Type B pancreatic cell (in vitro differentiated cells): ENCODE measurements at regions not wholly inside any gene's neighbourhood (a gene's known extent, or its start where the extent isn't known, plus 50 kb on each side); places are given as distances from the start of the nearest gene placed in this dataset.

Experiments
- DNase-seq: peaks from one replicate; pipeline ENCODE4 v3.0.0; 2021; ENCODE audit warnings: mixed read lengths; ENCODE audit not compliant: unreplicated experiment; ENCODE audit errors: extremely low spot score
- H3K27ac Mint-ChIP-seq: 2 replicates; pipeline ENCODE4 v1.8.0; 2021; ENCODE audit warnings: mild to moderate bottlenecking, mixed read lengths
- H3K27me3 Mint-ChIP-seq: 2 replicates; pipeline ENCODE4 v1.8.0; 2021; ENCODE audit warnings: mixed read lengths
- H3K36me3 Mint-ChIP-seq: 2 replicates; pipeline ENCODE4 v1.8.0; 2021; ENCODE audit warnings: mixed read lengths
- H3K4me1 Mint-ChIP-seq: one replicate; pipeline ENCODE4 v1.8.0; 2021; ENCODE audit warnings: mixed read lengths; ENCODE audit not compliant: unreplicated experiment
- H3K4me3 Mint-ChIP-seq: 2 replicates; pipeline ENCODE4 v1.8.0; 2021; ENCODE audit warnings: mild to moderate bottlenecking, mixed read lengths
- H3K9me3 Mint-ChIP-seq: 2 replicates; pipeline ENCODE4 v1.8.0; 2021; ENCODE audit warnings: mixed read lengths
- TF ChIP-seq, protein P1 (sequence below): fragments of 200-600 bp; sonication (generic); conservative IDR thresholded peaks from 2 replicates; pipeline ENCODE4 v1.5.0; 2021; ENCODE audit warnings: antibody characterized with exemption, mild to moderate bottlenecking

DNA sequence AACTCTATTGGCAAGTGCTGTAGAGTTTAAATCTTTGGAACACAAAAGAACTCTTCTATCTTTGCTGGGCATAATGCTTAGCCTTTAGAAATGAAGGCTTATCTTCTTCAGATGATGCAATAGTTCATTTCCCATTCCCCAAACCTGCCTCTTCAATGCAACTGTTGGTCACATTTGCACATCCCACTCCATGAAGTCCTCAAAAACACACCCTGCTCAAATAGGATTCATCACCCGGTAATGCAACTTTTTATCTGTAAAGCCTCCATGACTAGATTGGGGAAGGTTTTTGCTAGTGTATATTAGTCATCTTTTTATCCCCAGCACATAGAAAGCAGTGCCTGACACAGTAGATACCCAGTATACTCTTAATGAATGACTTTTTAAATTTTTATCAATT is 376.4 kb downstream of the RBM43 start:
- no peaks in the 10 kb centered on the region for H3K27me3 Mint-ChIP-seq
- TF ChIP-seq, protein P1, sequence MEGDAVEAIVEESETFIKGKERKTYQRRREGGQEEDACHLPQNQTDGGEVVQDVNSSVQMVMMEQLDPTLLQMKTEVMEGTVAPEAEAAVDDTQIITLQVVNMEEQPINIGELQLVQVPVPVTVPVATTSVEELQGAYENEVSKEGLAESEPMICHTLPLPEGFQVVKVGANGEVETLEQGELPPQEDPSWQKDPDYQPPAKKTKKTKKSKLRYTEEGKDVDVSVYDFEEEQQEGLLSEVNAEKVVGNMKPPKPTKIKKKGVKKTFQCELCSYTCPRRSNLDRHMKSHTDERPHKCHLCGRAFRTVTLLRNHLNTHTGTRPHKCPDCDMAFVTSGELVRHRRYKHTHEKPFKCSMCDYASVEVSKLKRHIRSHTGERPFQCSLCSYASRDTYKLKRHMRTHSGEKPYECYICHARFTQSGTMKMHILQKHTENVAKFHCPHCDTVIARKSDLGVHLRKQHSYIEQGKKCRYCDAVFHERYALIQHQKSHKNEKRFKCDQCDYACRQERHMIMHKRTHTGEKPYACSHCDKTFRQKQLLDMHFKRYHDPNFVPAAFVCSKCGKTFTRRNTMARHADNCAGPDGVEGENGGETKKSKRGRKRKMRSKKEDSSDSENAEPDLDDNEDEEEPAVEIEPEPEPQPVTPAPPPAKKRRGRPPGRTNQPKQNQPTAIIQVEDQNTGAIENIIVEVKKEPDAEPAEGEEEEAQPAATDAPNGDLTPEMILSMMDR: no peak

GRCh38 chr2:150883613-150883895 is 378.1 kb downstream of the RBM43 start:
- H3K36me3 Mint-ChIP-seq: no peaks in the 10 kb centered on the region
- no peaks in the 10 kb centered on the region for H3K9me3 Mint-ChIP-seq
- peaks cover 12% of the 10 kb centered on the region for H3K4me1 Mint-ChIP-seq
- H3K27me3 Mint-ChIP-seq: no peaks in the 10 kb centered on the region
- H3K27ac Mint-ChIP-seq: no peak overlapping the region
- no peak overlapping the region for H3K4me3 Mint-ChIP-seq
- TF ChIP-seq, protein P1: no peak
- DNase-seq: no peak

More for the DNA sequence above, 376.4 kb downstream of the RBM43 start:
- Mint-ChIP-seq H3K9me3 (no peaks in the 10 kb centered on the region), H3K4me3 (no peak overlapping the region), H3K27ac (no peak overlapping the region), H3K36me3 (no peaks in the 10 kb centered on the region), H3K4me1 (peaks cover 12% of the 10 kb centered on the region)
- no peak for DNase-seq

DNA sequence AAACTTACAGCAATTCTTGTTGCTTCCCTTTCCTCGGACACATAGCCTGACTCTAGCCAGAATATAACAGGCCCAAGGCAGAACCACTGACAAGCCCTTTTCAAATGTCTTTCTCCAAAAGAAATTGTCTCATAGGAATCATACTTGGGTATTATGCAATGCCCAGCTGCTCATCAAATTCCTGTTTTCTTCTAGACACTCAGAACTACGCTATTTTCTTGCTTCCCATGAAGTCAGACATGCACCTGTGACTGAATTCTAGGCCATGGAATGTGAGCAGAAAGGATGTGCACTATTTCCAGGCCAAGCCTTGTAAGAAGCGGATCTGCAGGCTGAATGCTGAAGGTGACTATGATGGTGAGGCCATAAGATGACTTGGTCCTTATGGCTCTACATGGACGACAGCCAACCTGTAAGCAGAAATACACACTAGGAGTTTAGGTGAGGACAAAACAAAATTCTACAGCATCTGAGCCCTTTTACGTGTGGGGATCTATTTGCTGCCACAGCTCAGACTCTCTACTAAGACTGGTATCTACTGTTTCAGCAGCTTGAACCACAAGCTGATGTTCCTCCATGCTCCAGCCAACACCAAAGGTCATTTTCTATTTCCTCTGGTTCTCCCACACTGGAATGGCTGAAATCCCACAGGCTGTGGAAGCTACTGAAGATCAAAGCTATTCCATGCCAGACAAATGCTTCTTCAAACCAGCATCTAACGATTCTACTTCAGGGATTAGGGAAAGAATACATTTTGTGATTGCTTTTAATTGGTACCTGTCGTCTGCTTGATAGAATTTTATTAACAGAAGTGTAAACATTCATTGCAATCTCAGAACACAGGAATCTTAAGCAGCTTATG is 378.7 kb downstream of the RBM43 start:
- no peak overlapping the region for H3K27ac Mint-ChIP-seq
- no peaks in the 10 kb centered on the region for H3K36me3 Mint-ChIP-seq
- no peaks in the 10 kb centered on the region for H3K27me3 Mint-ChIP-seq
- DNase-seq: no peak
- H3K9me3 Mint-ChIP-seq: no peaks in the 10 kb centered on the region
- H3K4me1 Mint-ChIP-seq: peaks cover 12% of the 10 kb centered on the region
- no peak overlapping the region for H3K4me3 Mint-ChIP-seq
- TF ChIP-seq, protein P1: no peak

DNA sequence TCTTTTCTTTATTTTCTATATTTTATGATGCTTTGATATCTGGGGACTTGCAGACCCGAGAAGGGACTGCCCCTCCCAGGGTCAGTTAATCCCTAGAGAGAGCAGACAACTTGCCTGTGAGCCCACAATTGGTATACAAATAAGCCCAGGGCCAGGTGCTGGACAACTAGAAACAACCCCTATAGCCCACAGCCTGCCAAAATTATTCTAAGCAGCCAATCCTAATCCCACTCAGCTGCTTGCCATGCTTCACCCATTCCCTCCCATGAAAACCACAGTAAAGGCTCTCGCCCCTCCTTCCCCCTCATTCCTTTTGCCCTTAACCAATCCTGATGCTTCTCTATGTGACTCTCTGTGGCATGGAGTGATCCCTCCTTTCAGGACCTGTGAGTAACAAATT is 380.7 kb downstream of the RBM43 start:
- TF ChIP-seq, protein P1: no peak

DNA sequence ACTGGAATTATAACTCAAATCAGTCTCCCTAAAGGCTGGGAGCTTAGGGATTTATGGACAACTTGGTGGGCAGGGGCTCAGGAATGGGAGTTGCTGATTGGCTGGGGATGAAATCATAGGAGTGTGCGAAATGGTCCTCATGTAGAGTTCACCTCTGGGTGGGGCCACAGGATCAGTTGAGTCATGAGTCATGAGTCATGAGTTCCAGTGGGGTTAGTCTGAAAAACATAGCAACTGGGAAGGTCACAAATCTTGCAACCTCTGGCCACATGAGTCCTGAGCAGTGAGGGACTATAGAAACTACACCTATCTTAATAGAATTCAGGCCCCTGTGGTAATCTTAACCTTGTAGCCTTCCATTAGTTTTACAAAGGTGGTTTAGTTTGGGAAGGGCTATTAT is 383.3 kb downstream of the RBM43 start:
- H3K4me1 Mint-ChIP-seq: peaks cover 26% of the 10 kb centered on the region
- TF ChIP-seq, protein P1: no peak
- H3K27me3 Mint-ChIP-seq: no peaks in the 10 kb centered on the region
- DNase-seq: no peak
- no peak overlapping the region for H3K4me3 Mint-ChIP-seq
- no peak overlapping the region for H3K27ac Mint-ChIP-seq
- H3K9me3 Mint-ChIP-seq: no peaks in the 10 kb centered on the region
- H3K36me3 Mint-ChIP-seq: no peaks in the 10 kb centered on the region

More for the DNA sequence above, 380.7 kb downstream of the RBM43 start:
- Mint-ChIP-seq H3K4me3 (no peak overlapping the region), H3K9me3 (no peaks in the 10 kb centered on the region), H3K4me1 (peaks cover 19% of the 10 kb centered on the region), H3K27ac (no peak overlapping the region), H3K27me3 (no peaks in the 10 kb centered on the region), H3K36me3 (no peaks in the 10 kb centered on the region)
- no peak for DNase-seq
